Fibroblast of the aortic adventitia (primary cell): ENCODE measurements at regions not wholly inside any gene's neighbourhood (a gene's known extent, or its start where the extent isn't known, plus 50 kb on each side); places are given as distances from the start of the nearest gene placed in this dataset.

ENCODE experiments used
- DNase-seq: peaks from one replicate; pipeline ENCODE4 v3.0.0-alpha.2; 2010; ENCODE audit warnings: low read depth
- H3K4me3 ChIP-seq: 2 replicates; pipeline ENCODE4 v1.5.1; 2011; ENCODE audit warnings: low read depth, mild to moderate bottlenecking, control low read depth, low read length, moderate library complexity
- CTCF ChIP-seq: IDR thresholded peaks from 2 replicates; pipeline ENCODE4 v1.5.1; 2011; ENCODE audit warnings: mild to moderate bottlenecking, low read length, control low read depth, inconsistent platforms; ENCODE audit not compliant: insufficient read depth

- H3K4me3 ChIP-seq, result no peak overlapping the region
- DNase-seq, result peak; percentile 5
- TF ChIP-seq CTCF, result no peak
Observed at GRCh38 chr13:62320129-62321108, 904.8 kb upstream of the PCDH20 start.

GRCh38 chr13:62309904-62310303 lies 894.3 kb upstream of the PCDH20 start:
- no peak for DNase-seq
- H3K4me3 ChIP-seq, result no peak overlapping the region
- TF ChIP-seq CTCF, result no peak

DNA sequence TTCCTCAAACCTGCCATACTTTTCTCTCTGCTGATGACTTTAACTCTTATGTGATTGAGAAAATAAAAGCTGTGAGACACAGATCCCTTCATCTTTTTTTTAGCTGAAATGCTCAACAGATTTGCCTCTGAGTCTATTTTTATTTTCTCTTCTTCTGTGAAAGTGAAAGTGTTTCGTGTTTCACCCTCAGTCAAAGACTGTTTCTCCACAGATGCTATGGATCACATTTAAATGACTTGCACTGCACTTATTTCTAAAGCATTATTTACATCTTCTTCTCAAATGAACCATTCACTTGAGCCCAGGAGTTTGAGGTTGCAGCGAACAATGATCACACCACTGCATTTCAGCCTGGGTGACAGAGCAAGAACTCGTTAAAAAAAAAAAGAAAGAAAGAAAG lies 890.1 kb upstream of the PCDH20 start:
- no peak overlapping the region for H3K4me3 ChIP-seq
- no peak for DNase-seq
- TF ChIP-seq CTCF, result no peak

DNA sequence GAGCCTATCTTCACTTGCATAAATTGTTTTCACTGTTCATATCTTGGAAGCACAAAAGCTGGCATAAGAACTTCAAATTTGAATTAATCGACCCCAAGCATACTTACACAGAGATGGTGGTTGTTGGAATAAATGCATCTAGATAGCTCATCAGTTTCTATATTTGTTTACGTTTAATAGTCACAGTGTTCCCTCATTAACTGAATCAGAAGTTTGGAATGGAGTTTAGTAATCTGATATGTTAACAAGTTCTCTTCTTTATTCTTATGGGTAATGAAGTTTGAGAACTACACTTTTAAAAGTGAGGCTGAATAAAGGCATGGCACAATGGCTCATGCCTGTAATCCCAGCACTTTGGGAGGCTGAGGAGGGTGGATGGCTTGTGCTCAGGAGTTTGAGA lies 886.7 kb upstream of the PCDH20 start:
- no peak for TF ChIP-seq CTCF
- no peak for DNase-seq
- H3K4me3 ChIP-seq, result no peak overlapping the region

GRCh38 chr13:62299988-62300387 lies 884.3 kb upstream of the PCDH20 start:
- no peak overlapping the region for H3K4me3 ChIP-seq
- no peak for TF ChIP-seq CTCF
- no peak for DNase-seq

DNA sequence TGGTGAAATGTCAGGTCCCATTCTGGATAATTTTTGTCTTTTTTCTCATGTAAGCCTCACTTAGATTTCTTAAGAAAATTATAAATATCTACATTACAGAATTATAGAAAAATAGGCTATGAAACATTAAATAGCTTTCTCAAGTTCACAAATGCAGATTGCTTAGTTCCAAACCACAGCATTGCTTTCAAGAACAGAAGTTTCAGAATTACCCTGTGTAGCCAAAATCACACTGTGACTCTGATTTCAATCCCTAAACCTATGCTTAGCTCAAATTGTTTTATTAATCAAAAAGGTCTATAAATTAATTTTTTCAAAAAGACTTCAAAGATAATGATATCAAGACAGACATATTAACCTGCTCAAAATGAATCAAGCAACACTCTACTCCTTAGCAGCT lies 881.2 kb upstream of the PCDH20 start:
- DNase-seq, result no peak
- no peak overlapping the region for H3K4me3 ChIP-seq
- TF ChIP-seq CTCF, result no peak
